GM23338 (cell line): ENCODE measurements at regions not wholly inside any gene's neighbourhood (a gene's known extent, or its start where the extent isn't known, plus 50 kb on each side); places are given as distances from the start of the nearest gene placed in this dataset.

ENCODE experiments used
- CTCF ChIP-seq, 2 experiments: fragments of 200-600 bp in 1 of 2; sonication (generic) in 1 of 2; conservative IDR thresholded peaks; 2 replicates each; pipeline versions ENCODE4 v1.5.1 to v1.6.1; 2016 to 2017; ENCODE audit warnings: antibody characterized with exemption in 2 of 2, low read depth in 2 of 2, mild to moderate bottlenecking in 2 of 2, moderate library complexity in 1 of 2
- EZH2 ChIP-seq: fragments of 200-600 bp; sonication (generic); IDR thresholded peaks from one replicate; pipeline ENCODE4 v1.8.0; 2017; ENCODE audit warnings: antibody characterized with exemption, mild to moderate bottlenecking, low read depth; ENCODE audit not compliant: unreplicated experiment

- TF ChIP-seq CTCF (conservative IDR thresholded peaks at IDR 0.05; ENCODE audit: low read depth in 2 of 2) (no peak), EZH2 (no peak)
Measured at GRCh38 chr19:28285917-28286316, 927.0 kb downstream of the UQCRFS1 start.
